ENCODE measurements at regions not wholly inside any gene's neighbourhood (a gene's known extent, or its start where the extent isn't known, plus 50 kb on each side); places are given as distances from the start of the nearest gene placed in this dataset.

- Histone ChIP-seq H3K4me1 (ENCODE audit: control insufficient read depth, insufficient read depth, low read length) (no peaks in the 10 kb centered on the region), H3K36me3 (ENCODE audit: control insufficient read depth, insufficient read depth, low read length) (no peaks in the 10 kb centered on the region), H3K27ac (ENCODE audit: low read length) (no peak overlapping the region), H3K4me3 (ENCODE audit: low read depth in 2 of 2, low read length in 2 of 2) (no peak overlapping the region), H3K27me3 (ENCODE audit: control insufficient read depth, insufficient read depth, low read length) (no peaks in the 10 kb centered on the region), H3K9me3 (ENCODE audit: control insufficient read depth, insufficient read depth, low read depth, low read length) (no peaks in the 10 kb centered on the region)
- intact Hi-C loops (cut with micrococcal nuclease; ENCODE audit: unreplicated experiment), result no loop called here
- ChIA-PET POLR2A (no interaction called here), CTCF (no interaction called here)
- TF ChIP-seq POLR2AphosphoS5 (IDR thresholded peaks at IDR 0.05; ENCODE audit: low read depth, low read length) (no peak), SIN3A (IDR thresholded peaks at IDR 0.05; ENCODE audit: borderline replicate concordance, insufficient read depth, low read depth, low read length) (no peak), TCF7L2 (IDR thresholded peaks at IDR 0.05; ENCODE audit: low read depth, low read length) (no peak)
- no peak for DNase-seq (ENCODE audit: low read depth, low spot score)
- BruUV-seq (replicated peaks), result no TSS peak
- no peak for ATAC-seq
- in situ Hi-C loops (cut with HindIII; ENCODE audit: low pct_unique_long_range_greater_than_20kb, low sequenced_read_pairs), result no loop called here
These were observed 157.4 kb downstream of the FAM47A start for GRCh38 chrX:33974676-33975075.

- BruUV-seq (replicated peaks), result no TSS peak
- POLR2A ChIA-PET, result no interaction called here
These were observed 161.8 kb downstream of the FAM47A start for GRCh38 chrX:33970028-33970967.

More at GRCh38 chrX:33970028-33970967, 161.8 kb downstream of the FAM47A start:
- intact Hi-C loops (cut with micrococcal nuclease; ENCODE audit: unreplicated experiment) (no loop called here), in situ Hi-C loops (cut with HindIII; ENCODE audit: low pct_unique_long_range_greater_than_20kb, low sequenced_read_pairs) (no loop called here)
- ATAC-seq, result no peak
- H3K27me3 ChIP-seq (ENCODE audit: control insufficient read depth, insufficient read depth, low read length), result no peaks in the 10 kb centered on the region
- no peaks in the 10 kb centered on the region for H3K36me3 ChIP-seq (ENCODE audit: control insufficient read depth, insufficient read depth, low read length)
- no peaks in the 10 kb centered on the region for H3K9me3 ChIP-seq (ENCODE audit: control insufficient read depth, insufficient read depth, low read depth, low read length)
- CTCF ChIA-PET, result no interaction called here
- no peak overlapping the region for H3K4me3 ChIP-seq (ENCODE audit: low read depth in 2 of 2, low read length in 2 of 2)
- DNase-seq (ENCODE audit: low read depth, low spot score), result no peak
- no peaks in the 10 kb centered on the region for H3K4me1 ChIP-seq (ENCODE audit: control insufficient read depth, insufficient read depth, low read length)
- no peak for TF ChIP-seq POLR2AphosphoS5 (IDR thresholded peaks at IDR 0.05; ENCODE audit: low read depth, low read length)
- no peak for TF ChIP-seq CTCF (IDR thresholded peaks at IDR 0.05)
- TF ChIP-seq SIN3A (IDR thresholded peaks at IDR 0.05; ENCODE audit: borderline replicate concordance, insufficient read depth, low read depth, low read length), result no peak
- no peak for TF ChIP-seq REST (IDR thresholded peaks at IDR 0.05; ENCODE audit: insufficient read depth in 1 of 2, low read depth in 2 of 2, low read length in 1 of 2)
- no peak for TF ChIP-seq TCF7L2 (IDR thresholded peaks at IDR 0.05; ENCODE audit: low read depth, low read length)
- no peak overlapping the region for H3K27ac ChIP-seq (ENCODE audit: low read length)
